Ishikawa (cell line): ENCODE measurements at regions not wholly inside any gene's neighbourhood (a gene's known extent, or its start where the extent isn't known, plus 50 kb on each side); places are given as distances from the start of the nearest gene placed in this dataset.

Experiments used
- CEBPB ChIP-seq: IDR thresholded peaks from 2 replicates; pipeline ENCODE4 v1.6.1; 2012
- CREB1 ChIP-seq: IDR thresholded peaks from 2 replicates; pipeline ENCODE4 v1.6.1; 2012; ENCODE audit warnings: low read depth
- EGR1 ChIP-seq: IDR thresholded peaks from 2 replicates; pipeline ENCODE4 v1.6.1; 2012
- EP300 ChIP-seq: IDR thresholded peaks from 2 replicates; pipeline ENCODE4 v1.6.1; 2012; ENCODE audit warnings: borderline replicate concordance
- FOXM1 ChIP-seq: IDR thresholded peaks from 2 replicates; pipeline ENCODE4 v1.6.1; 2012; ENCODE audit warnings: low read depth, borderline replicate concordance
- NFIC ChIP-seq: IDR thresholded peaks from 2 replicates; pipeline ENCODE4 v1.6.1; 2012
- RAD21 ChIP-seq: IDR thresholded peaks from 2 replicates; pipeline ENCODE4 v1.6.1; 2012; ENCODE audit warnings: low read depth
- TAF1 ChIP-seq: IDR thresholded peaks from 2 replicates; pipeline ENCODE4 v1.6.1; 2012; ENCODE audit warnings: low read depth, mild to moderate bottlenecking
- TCF12 ChIP-seq: IDR thresholded peaks from 2 replicates; pipeline ENCODE4 v1.6.1; 2012; ENCODE audit warnings: low read depth
- TEAD4 ChIP-seq: IDR thresholded peaks from 2 replicates; pipeline ENCODE4 v1.6.1; 2012
- YY1 ChIP-seq: IDR thresholded peaks from 2 replicates; pipeline ENCODE4 v1.6.1; 2012; ENCODE audit warnings: low read depth
- ZBTB7A ChIP-seq: IDR thresholded peaks from 2 replicates; pipeline ENCODE4 v1.6.1; 2012; ENCODE audit warnings: low read depth
- TF ChIP-seq, protein P1 (sequence below): IDR thresholded peaks from 2 replicates; pipeline ENCODE4 v1.6.1; 2012
- TF ChIP-seq, protein P2 (sequence below): IDR thresholded peaks from 2 replicates; pipeline ENCODE4 v1.6.1; 2012; ENCODE audit warnings: low read depth, mild to moderate bottlenecking
- TF ChIP-seq, protein P3 (sequence below): IDR thresholded peaks from 2 replicates; pipeline ENCODE4 v1.6.1; 2012

GRCh38 chr1:63108206-63108605, 214.2 kb upstream of the FOXD3 start:
- TF ChIP-seq CEBPB (no peak), EGR1 (no peak), NFIC (no peak), CREB1 (no peak), TCF12 (no peak), FOXM1 (no peak), EP300 (no peak), YY1 (no peak), ZBTB7A (no peak), TAF1 (no peak), TEAD4 (no peak), RAD21 (no peak)
- TF ChIP-seq, protein P1, sequence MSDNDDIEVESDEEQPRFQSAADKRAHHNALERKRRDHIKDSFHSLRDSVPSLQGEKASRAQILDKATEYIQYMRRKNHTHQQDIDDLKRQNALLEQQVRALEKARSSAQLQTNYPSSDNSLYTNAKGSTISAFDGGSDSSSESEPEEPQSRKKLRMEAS: no peak
- TF ChIP-seq, protein P2, sequence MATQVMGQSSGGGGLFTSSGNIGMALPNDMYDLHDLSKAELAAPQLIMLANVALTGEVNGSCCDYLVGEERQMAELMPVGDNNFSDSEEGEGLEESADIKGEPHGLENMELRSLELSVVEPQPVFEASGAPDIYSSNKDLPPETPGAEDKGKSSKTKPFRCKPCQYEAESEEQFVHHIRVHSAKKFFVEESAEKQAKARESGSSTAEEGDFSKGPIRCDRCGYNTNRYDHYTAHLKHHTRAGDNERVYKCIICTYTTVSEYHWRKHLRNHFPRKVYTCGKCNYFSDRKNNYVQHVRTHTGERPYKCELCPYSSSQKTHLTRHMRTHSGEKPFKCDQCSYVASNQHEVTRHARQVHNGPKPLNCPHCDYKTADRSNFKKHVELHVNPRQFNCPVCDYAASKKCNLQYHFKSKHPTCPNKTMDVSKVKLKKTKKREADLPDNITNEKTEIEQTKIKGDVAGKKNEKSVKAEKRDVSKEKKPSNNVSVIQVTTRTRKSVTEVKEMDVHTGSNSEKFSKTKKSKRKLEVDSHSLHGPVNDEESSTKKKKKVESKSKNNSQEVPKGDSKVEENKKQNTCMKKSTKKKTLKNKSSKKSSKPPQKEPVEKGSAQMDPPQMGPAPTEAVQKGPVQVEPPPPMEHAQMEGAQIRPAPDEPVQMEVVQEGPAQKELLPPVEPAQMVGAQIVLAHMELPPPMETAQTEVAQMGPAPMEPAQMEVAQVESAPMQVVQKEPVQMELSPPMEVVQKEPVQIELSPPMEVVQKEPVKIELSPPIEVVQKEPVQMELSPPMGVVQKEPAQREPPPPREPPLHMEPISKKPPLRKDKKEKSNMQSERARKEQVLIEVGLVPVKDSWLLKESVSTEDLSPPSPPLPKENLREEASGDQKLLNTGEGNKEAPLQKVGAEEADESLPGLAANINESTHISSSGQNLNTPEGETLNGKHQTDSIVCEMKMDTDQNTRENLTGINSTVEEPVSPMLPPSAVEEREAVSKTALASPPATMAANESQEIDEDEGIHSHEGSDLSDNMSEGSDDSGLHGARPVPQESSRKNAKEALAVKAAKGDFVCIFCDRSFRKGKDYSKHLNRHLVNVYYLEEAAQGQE: no peak
- TF ChIP-seq, protein P3, sequence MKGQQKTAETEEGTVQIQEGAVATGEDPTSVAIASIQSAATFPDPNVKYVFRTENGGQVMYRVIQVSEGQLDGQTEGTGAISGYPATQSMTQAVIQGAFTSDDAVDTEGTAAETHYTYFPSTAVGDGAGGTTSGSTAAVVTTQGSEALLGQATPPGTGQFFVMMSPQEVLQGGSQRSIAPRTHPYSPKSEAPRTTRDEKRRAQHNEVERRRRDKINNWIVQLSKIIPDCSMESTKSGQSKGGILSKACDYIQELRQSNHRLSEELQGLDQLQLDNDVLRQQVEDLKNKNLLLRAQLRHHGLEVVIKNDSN: no peak

GRCh38 chr1:63112155-63112900, 210.0 kb upstream of the FOXD3 start:
- TF ChIP-seq TEAD4: no peak
- TF ChIP-seq, protein P2: no peak
- TF ChIP-seq, protein P3: no peak
- TF ChIP-seq, protein P1: no peak
- no peak for TF ChIP-seq NFIC
- no peak for TF ChIP-seq TCF12
- TF ChIP-seq CEBPB: no peak

DNA sequence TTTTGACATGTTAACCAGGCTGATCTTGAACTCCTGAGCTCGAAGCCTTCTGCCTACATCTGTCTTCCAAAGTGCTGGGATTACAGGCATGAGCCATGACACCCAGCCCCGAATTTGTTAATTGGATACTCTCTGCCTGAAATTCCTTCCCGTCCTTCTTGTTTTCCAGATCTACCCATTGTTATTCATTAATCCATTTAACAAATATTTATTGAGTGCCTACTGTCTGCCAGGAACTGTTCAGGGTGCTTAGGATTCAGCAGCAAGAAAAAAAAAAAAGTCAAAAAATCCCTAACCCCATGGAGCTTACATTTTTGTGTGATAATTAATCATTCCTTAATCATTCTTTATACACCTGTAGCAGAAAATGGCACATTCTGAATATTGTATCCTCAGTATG, 206.8 kb upstream of the FOXD3 start:
- TF ChIP-seq CREB1 (no peak), YY1 (no peak), TAF1 (no peak), TCF12 (no peak), EP300 (no peak), NFIC (no peak), TEAD4 (no peak), EGR1 (no peak), RAD21 (no peak), FOXM1 (no peak)
- TF ChIP-seq, protein P1: no peak

DNA sequence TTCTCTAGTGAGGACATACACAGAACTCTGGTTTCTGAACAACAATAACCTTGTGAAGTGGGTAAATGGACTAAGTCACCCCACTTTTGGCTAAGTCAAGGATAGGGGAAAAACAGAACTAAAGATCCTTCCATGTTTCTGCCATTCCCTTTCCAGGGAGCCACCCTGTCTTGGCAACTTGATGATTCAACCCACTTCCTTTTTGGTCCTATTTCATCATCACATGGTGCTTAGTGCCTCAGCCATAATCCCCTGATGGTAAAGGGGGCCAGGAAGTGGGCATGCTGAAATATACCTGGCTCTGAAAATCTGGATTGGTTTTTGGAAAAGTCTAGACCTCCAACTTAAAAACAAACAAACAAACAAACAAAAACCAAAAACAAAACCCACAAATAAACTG, 206.4 kb upstream of the FOXD3 start:
- TF ChIP-seq FOXM1: no peak
- TF ChIP-seq, protein P3: no peak
- TF ChIP-seq, protein P2: no peak
- TF ChIP-seq, protein P1: no peak
